HEK293 (cell line): ENCODE measurements at regions not wholly inside any gene's neighbourhood (a gene's known extent, or its start where the extent isn't known, plus 50 kb on each side); places are given as distances from the start of the nearest gene placed in this dataset.

ENCODE experiments used
- CTCF ChIA-PET: fragments of 350-600 bp; formaldehyde crosslinking; extraction: SDS; loops from one replicate; lab custom pipeline; 2021; ENCODE audit warnings: antibody characterized with exemption; lab: Yijun Ruan, JAX
- POLR2A ChIA-PET: fragments of 300-600 bp; formaldehyde crosslinking; extraction: SDS; loops from one replicate; lab custom pipeline; 2020; ENCODE audit warnings: antibody characterized with exemption, inconsistent platforms; lab: Yijun Ruan, JAX
- H3K27ac ChIP-seq: fragments of 200-500 bp; sonication (Bioruptor generic); 2 replicates; pipeline ENCODE4 v1.5.1; 2014; ENCODE audit warnings: low read depth, low read length, control low read depth, inconsistent platforms; ENCODE audit errors: extremely low read depth
- H3K36me3 ChIP-seq, 2 experiments: fragments of 200-500 bp in 1 of 2; sonication (Bioruptor generic) in 1 of 2; 1 replicate in 1 of 2; 2 replicates in 1 of 2; pipeline ENCODE4 v1.5.1; 2014 to 2017; ENCODE audit warnings: inconsistent platforms in 2 of 2, low read length in 2 of 2; ENCODE audit not compliant: control insufficient read depth in 2 of 2, insufficient read depth in 1 of 2
- H3K4me1 ChIP-seq: fragments of 200-500 bp; sonication (Bioruptor generic); 2 replicates; pipeline ENCODE4 v1.5.1; 2014; ENCODE audit warnings: mild to moderate bottlenecking, low read length, inconsistent platforms; ENCODE audit not compliant: control insufficient read depth, insufficient read depth
- H3K4me3 ChIP-seq: 2 replicates; pipeline ENCODE4 v1.5.1; 2011; ENCODE audit warnings: low read depth, mild to moderate bottlenecking, control low read depth, low read length, moderate library complexity
- H3K9me3 ChIP-seq: fragments of 200-500 bp; sonication (Bioruptor generic); 2 replicates; pipeline ENCODE4 v1.5.1; 2014; ENCODE audit warnings: low read depth, low read length, inconsistent platforms; ENCODE audit not compliant: control insufficient read depth, insufficient read depth
- GLIS1 ChIP-seq: fragments of 450-650 bp; formaldehyde crosslinking; IDR thresholded peaks from 2 replicates; pipeline ENCODE4 v1.5.1; 2016; ENCODE audit warnings: missing biosample characterization, missing genetic modification characterization
- INSM2 ChIP-seq: fragments of 450-650 bp; formaldehyde crosslinking; IDR thresholded peaks from 2 replicates; pipeline ENCODE4 v1.5.1; 2016; ENCODE audit warnings: missing biosample characterization, missing genetic modification characterization
- OSR2 ChIP-seq: fragments of 450-650 bp; formaldehyde crosslinking; IDR thresholded peaks from 2 replicates; pipeline ENCODE4 v1.5.1; 2016; ENCODE audit warnings: missing biosample characterization, missing genetic modification characterization
- PRDM2 ChIP-seq: fragments of 450-650 bp; formaldehyde crosslinking; IDR thresholded peaks from 2 replicates; pipeline ENCODE4 v1.5.1; 2016; ENCODE audit warnings: missing biosample characterization, missing genetic modification characterization, borderline replicate concordance
- SETDB1 ChIP-seq: IDR thresholded peaks from one replicate; pipeline ENCODE4 v1.6.1; 2017; ENCODE audit warnings: mild to moderate bottlenecking, low read length, moderate library complexity, mixed read lengths; ENCODE audit not compliant: insufficient read length
- ZNF174 ChIP-seq: fragments of 450-650 bp; formaldehyde crosslinking; IDR thresholded peaks from 2 replicates; pipeline ENCODE4 v1.5.0; 2017; ENCODE audit warnings: missing biosample characterization, mild to moderate bottlenecking, missing genetic modification characterization
- ZNF280C ChIP-seq: fragments of 450-650 bp; formaldehyde crosslinking; IDR thresholded peaks from 2 replicates; pipeline ENCODE4 v1.5.1; 2016; ENCODE audit warnings: missing biosample characterization, missing genetic modification characterization
- ZNF449 ChIP-seq: fragments of 450-650 bp; formaldehyde crosslinking; IDR thresholded peaks from 2 replicates; pipeline ENCODE4 v1.5.1; 2017; ENCODE audit warnings: missing biosample characterization, mild to moderate bottlenecking, missing genetic modification characterization, moderate library complexity
- ZNF473 ChIP-seq: fragments of 450-650 bp; formaldehyde crosslinking; IDR thresholded peaks from 2 replicates; pipeline ENCODE4 v1.5.1; 2017; ENCODE audit warnings: missing biosample characterization, missing genetic modification characterization
- ZNF610 ChIP-seq: fragments of 450-650 bp; formaldehyde crosslinking; IDR thresholded peaks from 2 replicates; pipeline ENCODE4 v1.5.1; 2016; ENCODE audit warnings: missing biosample characterization, missing genetic modification characterization, borderline replicate concordance
- ZNF707 ChIP-seq: fragments of 450-650 bp; formaldehyde crosslinking; IDR thresholded peaks from 2 replicates; pipeline ENCODE4 v1.5.1; 2016; ENCODE audit warnings: missing biosample characterization, missing genetic modification characterization
- ZSCAN4 ChIP-seq: fragments of 450-650 bp; formaldehyde crosslinking; IDR thresholded peaks from 2 replicates; pipeline ENCODE4 v1.5.1; 2017; ENCODE audit warnings: missing biosample characterization, missing genetic modification characterization

GRCh38 chrX:129161108-129161507 lies 362.2 kb downstream of the SMARCA1 start (continued):
- TF ChIP-seq PRDM2 (tag by site-specific recombination) (no peak), ZNF610 (no peak)
- TF ChIP-seq, all 188 proteins: peak for 0

GRCh38 chrX:129158505-129158904 lies 364.8 kb downstream of the SMARCA1 start:
- CTCF ChIA-PET: no interaction called here
- Histone ChIP-seq H3K27ac (no peak overlapping the region), H3K9me3 (no peaks in the 10 kb centered on the region), H3K4me3 (no peak overlapping the region), H3K36me3 (no peaks in the 10 kb centered on the region), H3K4me1 (no peaks in the 10 kb centered on the region)
- POLR2A ChIA-PET: no interaction called here
- no peak for TF ChIP-seq SETDB1
- TF ChIP-seq ZNF707 (tag by site-specific recombination): no peak

- H3K4me1 ChIP-seq: no peaks in the 10 kb centered on the region
- H3K27ac ChIP-seq: no peak overlapping the region
- no peak overlapping the region for H3K4me3 ChIP-seq
- CTCF ChIA-PET: interaction anchor here (0.6 kb wide), 1 partner anchor 66 kb away, joined by 3 read pairs; no protein-coding TSS in a partner anchor
- no peak for TF ChIP-seq INSM2 (tag by site-specific recombination)
- TF ChIP-seq ZNF280C (tag by site-specific recombination): no peak
- TF ChIP-seq ZNF449 (tag by site-specific recombination): no peak
- no peak for TF ChIP-seq OSR2 (tag by site-specific recombination)
- no peak for TF ChIP-seq ZNF473 (tag by site-specific recombination)
- TF ChIP-seq GLIS1 (tag by site-specific recombination): no peak
- TF ChIP-seq ZNF174 (tag by site-specific recombination): no peak
- TF ChIP-seq ZSCAN4 (tag by site-specific recombination): no peak
- no peaks in the 10 kb centered on the region for H3K9me3 ChIP-seq
- POLR2A ChIA-PET: no interaction called here
- no peaks in the 10 kb centered on the region for H3K36me3 ChIP-seq
Measured at GRCh38 chrX:129145840-129146272, 377.4 kb downstream of the SMARCA1 start.
